H1 (cell line): ENCODE measurements at regions not wholly inside any gene's neighbourhood (a gene's known extent, or its start where the extent isn't known, plus 50 kb on each side); places are given as distances from the start of the nearest gene placed in this dataset.

Source experiments
- CTCF ChIA-PET: fragments of 300-600 bp; sonication (Branson Sonifier 250); formaldehyde crosslinking; loops from one replicate; lab custom pipeline; 2021; ENCODE audit not compliant: partially characterized antibody; lab: Charles Lee
- POLR2A ChIA-PET: fragments of 300-600 bp; sonication (Branson Sonifier 250); formaldehyde crosslinking; loops from one replicate; lab custom pipeline; 2021; ENCODE audit warnings: inconsistent platforms; ENCODE audit not compliant: partially characterized antibody; lab: Charles Lee
- DNase-seq, 2 experiments: peaks; one replicate each; pipeline versions ENCODE4 v3.0.0 to v3.0.0-alpha.2; 2010 to 2022; ENCODE audit warnings: low spot score in 2 of 2, low read depth in 1 of 2, mixed read lengths in 1 of 2
- FAIRE-seq: peaks from 2 replicates; lab custom pipeline; 2011; peaks lifted over from hg19 to GRCh38; lab: Jason Lieb, UNC
- H2AFZ ChIP-seq: 2 replicates; pipeline ENCODE4 v1.8.1; 2012; ENCODE audit warnings: low read length, inconsistent platforms
- H2AK5ac ChIP-seq: 2 replicates; pipeline ENCODE4 v1.6.1; 2013; ENCODE audit warnings: low read depth, low read length
- H2BK120ac ChIP-seq: replicated peaks from 2 replicates; pipeline ENCODE3; 2013; ENCODE audit warnings: low read depth, low read length, inconsistent platforms
- H2BK12ac ChIP-seq: 2 replicates; pipeline ENCODE4 v1.6.1; 2013; ENCODE audit warnings: low read depth, low read length
- H2BK15ac ChIP-seq: 2 replicates; pipeline ENCODE4 v1.6.1; 2013; ENCODE audit warnings: low read length
- H2BK20ac ChIP-seq: 2 replicates; pipeline ENCODE4 v1.6.1; 2013; ENCODE audit warnings: low read length
- H2BK5ac ChIP-seq: 2 replicates; pipeline ENCODE4 v1.6.1; 2013; ENCODE audit warnings: low read depth, low read length
- H3K14ac ChIP-seq: 2 replicates; pipeline ENCODE4 v1.6.1; 2013; ENCODE audit warnings: inconsistent platforms; ENCODE audit not compliant: insufficient read length
- H3K18ac ChIP-seq: 2 replicates; pipeline ENCODE4 v1.6.1; 2013; ENCODE audit warnings: low read length; ENCODE audit errors: extremely low read depth
- H3K23ac ChIP-seq: 2 replicates; pipeline ENCODE4 v1.6.1; 2013; ENCODE audit warnings: inconsistent platforms; ENCODE audit not compliant: insufficient read length
- H3K23me2 ChIP-seq: 2 replicates; pipeline ENCODE4 v1.6.1; 2013; ENCODE audit warnings: low read depth, low read length
- H3K27ac ChIP-seq: 2 replicates; pipeline ENCODE4 v1.6.1; 2011; ENCODE audit warnings: low read depth, low read length, inconsistent platforms
- H3K27me3 ChIP-seq, 4 experiments: replicated peaks in 1 of 4; 1 replicate in 1 of 4; 2 replicates in 3 of 4; pipeline versions ENCODE4 v1.6.1 to v1.8.1; 2011 to 2013; ENCODE audit warnings: low read length in 3 of 4, mild to moderate bottlenecking in 3 of 4, inconsistent platforms in 2 of 4, mixed read lengths in 2 of 4, moderate library complexity in 1 of 4; ENCODE audit not compliant: control insufficient read depth in 3 of 4, insufficient read depth in 3 of 4; ENCODE audit errors: extremely low read depth in 1 of 4
- H3K36me3 ChIP-seq, 4 experiments: 2 replicates each; pipeline versions ENCODE4 v1.6.1 to v1.8.1; 2011 to 2013; ENCODE audit warnings: mild to moderate bottlenecking in 4 of 4, low read length in 3 of 4, moderate library complexity in 2 of 4, control low read depth in 1 of 4, inconsistent platforms in 1 of 4; ENCODE audit not compliant: insufficient read depth in 4 of 4, control insufficient read depth in 2 of 4
- H3K4ac ChIP-seq: replicated peaks from 2 replicates; pipeline ENCODE3; 2013; ENCODE audit warnings: low read length, low read depth, mixed read lengths, inconsistent platforms; ENCODE audit not compliant: insufficient read length
- H3K4me1 ChIP-seq, 4 experiments: replicated peaks in 1 of 4; 1 replicate in 1 of 4; 2 replicates in 3 of 4; pipeline versions ENCODE4 v1.6.1 to v1.8.1; 2011 to 2013; ENCODE audit warnings: low read length in 3 of 4, inconsistent platforms in 2 of 4, mixed read lengths in 1 of 4; ENCODE audit not compliant: insufficient read depth in 4 of 4, control insufficient read depth in 3 of 4
- H3K4me2 ChIP-seq, 2 experiments: 2 replicates each; pipeline versions ENCODE4 v1.6.1 to v1.8.1; 2011 to 2013; ENCODE audit warnings: low read depth in 2 of 2, low read length in 2 of 2, control low read depth in 1 of 2, inconsistent platforms in 1 of 2, mild to moderate bottlenecking in 1 of 2; ENCODE audit not compliant: insufficient read depth in 1 of 2
- H3K4me3 ChIP-seq, 4 experiments: fragments of 200-600, 300-600 bp in 1 of 4; sonication (generic), shearing (Covaris generic), sonication (Bioruptor Twin) in 1 of 4; 2 replicates each; pipeline versions ENCODE4 v1.5.1 to v1.8.1; 2011 to 2016; ENCODE audit warnings: low read length in 4 of 4, low read depth in 3 of 4, control low read depth in 2 of 4, inconsistent platforms in 2 of 4, mild to moderate bottlenecking in 2 of 4, mixed read lengths in 1 of 4, moderate library complexity in 1 of 4; ENCODE audit not compliant: insufficient read depth in 2 of 4; ENCODE audit errors: extremely low read depth in 1 of 4
- H3K56ac ChIP-seq: replicated peaks from 2 replicates; pipeline ENCODE3; 2013; ENCODE audit warnings: low read depth, mild to moderate bottlenecking, mixed read lengths, low read length, inconsistent platforms; ENCODE audit not compliant: insufficient read length
- H3K79me1 ChIP-seq: 2 replicates; pipeline ENCODE4 v1.6.1; 2013; ENCODE audit warnings: low read depth, low read length, control low read depth
- H3K79me2 ChIP-seq, 2 experiments: 2 replicates each; pipeline versions ENCODE4 v1.6.1 to v1.8.1; 2012 to 2013; ENCODE audit warnings: low read length in 2 of 2, mild to moderate bottlenecking in 2 of 2, inconsistent platforms in 1 of 2; ENCODE audit not compliant: insufficient read depth in 2 of 2, control insufficient read depth in 1 of 2
- H3K9ac ChIP-seq, 4 experiments: replicated peaks in 1 of 4; 1 replicate in 1 of 4; 2 replicates in 3 of 4; pipeline versions ENCODE4 v1.6.1 to v1.8.1; 2011 to 2013; ENCODE audit warnings: low read depth in 3 of 4, low read length in 3 of 4, control low read depth in 2 of 4, mild to moderate bottlenecking in 2 of 4, moderate library complexity in 2 of 4, inconsistent platforms in 1 of 4; ENCODE audit errors: extremely low read depth in 1 of 4
- H3K9me3 ChIP-seq, 2 experiments: 2 replicates each; pipeline versions ENCODE4 v1.6.1 to v1.8.1; 2012 to 2013; ENCODE audit warnings: mild to moderate bottlenecking in 2 of 2, moderate library complexity in 2 of 2, control low read depth in 1 of 2, inconsistent platforms in 1 of 2, low read depth in 1 of 2, low read length in 1 of 2, mixed read lengths in 1 of 2; ENCODE audit not compliant: insufficient read depth in 2 of 2
- H4K20me1 ChIP-seq, 2 experiments: replicated peaks in 1 of 2; 2 replicates each; pipeline versions ENCODE3 to v1.8.1; 2011 to 2013; ENCODE audit warnings: inconsistent platforms in 2 of 2, low read length in 2 of 2, mild to moderate bottlenecking in 1 of 2; ENCODE audit not compliant: insufficient read depth in 2 of 2, control insufficient read depth in 1 of 2
- H4K5ac ChIP-seq: 2 replicates; pipeline ENCODE4 v1.6.1; 2013; ENCODE audit warnings: low read length, low read depth, mixed read lengths, inconsistent platforms; ENCODE audit not compliant: insufficient read length
- H4K8ac ChIP-seq: 2 replicates; pipeline ENCODE4 v1.8.0; 2013; ENCODE audit warnings: mild to moderate bottlenecking, moderate library complexity, low read length, inconsistent platforms; ENCODE audit not compliant: insufficient read depth; ENCODE audit errors: extremely low read depth
- H4K91ac ChIP-seq: replicated peaks from 2 replicates; pipeline ENCODE3; 2013; ENCODE audit warnings: low read length, mixed read lengths, inconsistent platforms; ENCODE audit not compliant: insufficient read length
- ZNF274 ChIP-seq: IDR thresholded peaks from 2 replicates; pipeline ENCODE4 v1.7.0; 2012; ENCODE audit warnings: low read length, borderline replicate concordance; ENCODE audit errors: extremely low read depth
- WGBS, 2 experiments: shearing (Covaris generic) in 1 of 2; methylation state at CpG; one replicate each; pipeline versions ENCODE4 v1.1.6 to v1.1.7; 2013 to 2015; ENCODE audit warnings: low lambda C conversion rate in 2 of 2, mixed read lengths in 2 of 2, inconsistent platforms in 1 of 2, low coverage in 1 of 2, missing lambda C conversion rate in 1 of 2; ENCODE audit not compliant: insufficient replicate concordance in 2 of 2, insufficient coverage in 1 of 2, insufficient read length in 1 of 2; ENCODE audit errors: extremely low coverage in 1 of 2, missing lambda C conversion rate in 1 of 2; 5-methylcytosine and 5-hydroxymethylcytosine counted together

DNA sequence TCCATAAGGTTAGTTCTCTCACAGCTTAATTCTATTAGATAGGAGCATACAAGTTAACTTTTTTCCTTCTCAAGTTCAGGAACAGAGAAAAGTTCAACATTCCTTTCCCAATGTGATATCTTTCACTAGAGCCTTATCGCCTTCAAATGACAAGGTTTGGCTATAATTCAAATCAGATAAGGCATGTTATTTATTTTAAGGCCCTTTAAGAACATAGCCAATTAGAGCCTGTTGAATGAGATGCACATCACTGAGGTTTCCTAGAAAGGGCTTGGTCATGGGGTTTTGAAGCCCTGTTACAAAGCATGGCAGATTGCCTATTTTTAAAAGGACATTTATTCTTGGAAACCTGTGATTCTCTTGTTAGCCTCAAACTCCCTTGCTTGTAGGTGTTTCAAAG is 123.4 kb downstream of the BASP1 start:
- no peak for TF ChIP-seq ZNF274
- TF ChIP-seq, all 59 proteins: peak for 0
- no peak overlapping the region for H2BK120ac ChIP-seq
- ChIA-PET CTCF (no interaction called here), POLR2A (no interaction called here)
- no peak overlapping the region for H4K8ac ChIP-seq
- H3K4me1 ChIP-seq: no peaks in the 10 kb centered on the region
- H3K23me2 ChIP-seq: no peaks in the 10 kb centered on the region; the same call in 1 of the 2 replicates
- H3K9me3 ChIP-seq: peaks cover 4 to 7% of the 10 kb centered on the region in 2 experiments; a peak in 1 of 4 replicates
- FAIRE-seq (no peak), DNase-seq (no peak)
- no peak overlapping the region for H3K4ac ChIP-seq
- no peak overlapping the region for H3K23ac ChIP-seq
- H2AFZ ChIP-seq: no peak overlapping the region
- H2BK15ac ChIP-seq: no peak overlapping the region
- H2BK20ac ChIP-seq: no peak overlapping the region
- H3K9ac ChIP-seq: no peak overlapping the region
- no peak overlapping the region for H3K18ac ChIP-seq
- no peak overlapping the region for H3K14ac ChIP-seq
- no peak overlapping the region for H2BK5ac ChIP-seq
- H2BK12ac ChIP-seq: no peak overlapping the region
- no peak overlapping the region for H4K5ac ChIP-seq
- no peak overlapping the region for H3K4me2 ChIP-seq
- no peak overlapping the region for H2AK5ac ChIP-seq
- H3K4me3 ChIP-seq: no peak overlapping the region
- no peaks in the 10 kb centered on the region for H4K20me1 ChIP-seq
- H3K27me3 ChIP-seq: no peaks in the 10 kb centered on the region
- no peaks in the 10 kb centered on the region for H3K79me1 ChIP-seq
- WGBS, 2 experiments: 86% methylated on average over 1 of the region's 1 CpG; no CpG with 5 or more reads in 1 of the 2 experiments
- H3K79me2 ChIP-seq: no peaks in the 10 kb centered on the region
- H3K36me3 ChIP-seq: no peaks in the 10 kb centered on the region
- H3K56ac ChIP-seq: no peak overlapping the region
- H4K91ac ChIP-seq: no peak overlapping the region
- H3K27ac ChIP-seq: no peak overlapping the region
